ENCODE measurements at regions not wholly inside any gene's neighbourhood (a gene's known extent, or its start where the extent isn't known, plus 50 kb on each side); places are given as distances from the start of the nearest gene placed in this dataset.

DNA sequence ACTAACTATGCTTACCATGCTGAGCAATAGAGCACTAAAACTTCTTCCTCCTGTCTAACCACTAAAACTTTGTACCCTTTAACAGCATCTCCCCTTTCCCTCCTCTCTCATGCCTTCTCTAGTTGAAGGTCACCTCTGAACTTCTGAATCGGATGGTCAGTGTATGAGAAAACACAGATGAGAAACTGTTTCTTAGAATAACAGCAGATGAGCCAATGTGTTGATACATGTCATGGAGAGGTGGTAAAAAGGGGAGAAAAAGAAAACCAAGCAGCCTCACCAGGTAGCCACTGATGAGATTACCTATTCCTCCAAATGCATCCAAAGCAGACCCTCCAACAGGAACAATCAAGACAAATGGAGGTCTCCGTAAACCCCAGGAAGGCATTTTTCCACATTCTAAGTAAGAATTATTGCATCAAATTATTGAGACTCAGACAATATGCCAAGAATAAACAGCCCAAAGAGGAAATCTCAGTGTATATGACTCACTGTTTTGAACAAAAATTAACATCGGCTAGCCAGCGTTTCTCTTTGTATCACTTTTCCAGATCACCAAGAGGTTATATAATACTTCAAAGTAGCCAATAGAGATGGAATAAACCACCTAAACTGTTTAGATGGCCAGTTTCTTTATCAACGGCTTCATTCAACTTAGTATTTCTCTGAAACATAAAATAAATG lies 793.3 kb upstream of the SOX9 start:
- no peaks in the 10 kb centered on the region for H3K36me3 ChIP-seq (ENCODE audit: control insufficient read depth in 4 of 4, insufficient read depth in 3 of 4, low read depth in 1 of 4, low read length in 3 of 4)
- H3K4me1 ChIP-seq (ENCODE audit: control insufficient read depth in 4 of 4, insufficient read depth in 4 of 4, low read length in 3 of 4): no peaks in the 10 kb centered on the region
- H3K27me3 ChIP-seq (ENCODE audit: control insufficient read depth in 4 of 4, insufficient read depth in 4 of 4, low read length in 3 of 4): no peaks in the 10 kb centered on the region
- H3K4me3 ChIP-seq (ENCODE audit: low read depth in 1 of 3, low read length in 3 of 3): no peak overlapping the region
- DNase-seq (ENCODE audit: low spot score): no peak
- H3K9me3 ChIP-seq (ENCODE audit: control insufficient read depth in 4 of 4, low read length in 3 of 4): no peaks in the 10 kb centered on the region
- TF ChIP-seq SP1 (IDR thresholded peaks at IDR 0.05): no peak
- TF ChIP-seq EGR1 (IDR thresholded peaks at IDR 0.05; ENCODE audit: low read depth in 2 of 2): no peak
- TF ChIP-seq HNF4A (conservative IDR thresholded peaks at IDR 0.05): no peak
- no peak for TF ChIP-seq RXRA (IDR thresholded peaks at IDR 0.05)
- TF ChIP-seq HNF4G (IDR thresholded peaks at IDR 0.05): no peak
- no peak for TF ChIP-seq FOXA2 (IDR thresholded peaks at IDR 0.05)
- TF ChIP-seq, protein P1, sequence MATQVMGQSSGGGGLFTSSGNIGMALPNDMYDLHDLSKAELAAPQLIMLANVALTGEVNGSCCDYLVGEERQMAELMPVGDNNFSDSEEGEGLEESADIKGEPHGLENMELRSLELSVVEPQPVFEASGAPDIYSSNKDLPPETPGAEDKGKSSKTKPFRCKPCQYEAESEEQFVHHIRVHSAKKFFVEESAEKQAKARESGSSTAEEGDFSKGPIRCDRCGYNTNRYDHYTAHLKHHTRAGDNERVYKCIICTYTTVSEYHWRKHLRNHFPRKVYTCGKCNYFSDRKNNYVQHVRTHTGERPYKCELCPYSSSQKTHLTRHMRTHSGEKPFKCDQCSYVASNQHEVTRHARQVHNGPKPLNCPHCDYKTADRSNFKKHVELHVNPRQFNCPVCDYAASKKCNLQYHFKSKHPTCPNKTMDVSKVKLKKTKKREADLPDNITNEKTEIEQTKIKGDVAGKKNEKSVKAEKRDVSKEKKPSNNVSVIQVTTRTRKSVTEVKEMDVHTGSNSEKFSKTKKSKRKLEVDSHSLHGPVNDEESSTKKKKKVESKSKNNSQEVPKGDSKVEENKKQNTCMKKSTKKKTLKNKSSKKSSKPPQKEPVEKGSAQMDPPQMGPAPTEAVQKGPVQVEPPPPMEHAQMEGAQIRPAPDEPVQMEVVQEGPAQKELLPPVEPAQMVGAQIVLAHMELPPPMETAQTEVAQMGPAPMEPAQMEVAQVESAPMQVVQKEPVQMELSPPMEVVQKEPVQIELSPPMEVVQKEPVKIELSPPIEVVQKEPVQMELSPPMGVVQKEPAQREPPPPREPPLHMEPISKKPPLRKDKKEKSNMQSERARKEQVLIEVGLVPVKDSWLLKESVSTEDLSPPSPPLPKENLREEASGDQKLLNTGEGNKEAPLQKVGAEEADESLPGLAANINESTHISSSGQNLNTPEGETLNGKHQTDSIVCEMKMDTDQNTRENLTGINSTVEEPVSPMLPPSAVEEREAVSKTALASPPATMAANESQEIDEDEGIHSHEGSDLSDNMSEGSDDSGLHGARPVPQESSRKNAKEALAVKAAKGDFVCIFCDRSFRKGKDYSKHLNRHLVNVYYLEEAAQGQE (IDR thresholded peaks at IDR 0.05): no peak
- TF ChIP-seq YY1 (IDR thresholded peaks at IDR 0.05): no peak
- WGBS: 67% methylated on average over 5 of the region's 5 CpGs
- H3K27ac ChIP-seq (ENCODE audit: low read depth in 1 of 2, low read length in 2 of 2): no peak overlapping the region
- no peak overlapping the region for H3K9ac ChIP-seq (ENCODE audit: low read depth in 1 of 2, low read length in 2 of 2)

DNA sequence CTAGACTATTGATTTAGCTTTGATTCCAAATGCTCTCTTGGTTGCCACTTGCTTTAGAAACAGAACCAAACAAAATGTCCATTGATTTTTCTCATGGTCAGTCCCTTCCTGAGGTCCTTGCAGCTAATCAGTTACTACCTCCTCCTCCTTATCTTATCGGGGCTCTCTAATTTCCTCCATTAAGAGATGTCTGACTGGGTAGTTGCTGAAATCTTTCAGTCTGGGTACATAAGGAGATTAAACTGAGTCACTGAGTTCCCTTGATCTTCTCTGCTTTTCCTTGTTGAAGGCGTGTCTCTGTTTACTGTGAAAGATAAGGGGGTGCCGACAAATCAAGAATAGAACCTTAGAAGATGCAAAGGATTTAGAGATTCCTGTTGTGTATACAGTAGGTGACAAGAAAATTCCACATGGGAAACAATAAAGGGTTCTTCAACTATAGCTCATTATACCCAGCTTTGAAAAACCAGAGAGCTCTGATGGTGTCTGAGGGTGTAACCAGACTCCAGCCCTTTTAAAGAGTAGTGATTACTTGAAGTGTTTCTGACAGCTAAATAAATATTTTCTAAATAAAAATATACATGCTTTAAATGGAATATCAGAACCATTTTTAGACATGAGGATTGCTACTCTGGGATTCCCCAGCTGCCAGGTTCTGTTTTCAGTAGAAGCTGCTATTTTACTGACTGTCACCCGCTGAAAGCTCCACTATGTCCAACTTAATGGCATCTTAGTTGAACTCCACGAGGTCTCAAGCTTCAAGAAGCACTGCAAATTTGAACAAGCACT lies 791.3 kb upstream of the SOX9 start:
- no peak for DNase-seq (ENCODE audit: low spot score)
- TF ChIP-seq FOXA1 (IDR thresholded peaks at IDR 0.05): no peak
- TF ChIP-seq YY1 (IDR thresholded peaks at IDR 0.05): no peak
- TF ChIP-seq, protein P2, sequence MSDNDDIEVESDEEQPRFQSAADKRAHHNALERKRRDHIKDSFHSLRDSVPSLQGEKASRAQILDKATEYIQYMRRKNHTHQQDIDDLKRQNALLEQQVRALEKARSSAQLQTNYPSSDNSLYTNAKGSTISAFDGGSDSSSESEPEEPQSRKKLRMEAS (IDR thresholded peaks at IDR 0.05): no peak
- TF ChIP-seq HNF4G (IDR thresholded peaks at IDR 0.05): no peak
- TF ChIP-seq JUND (IDR thresholded peaks at IDR 0.05): no peak
- TF ChIP-seq GABPA (IDR thresholded peaks at IDR 0.05 in 1 of 2, conservative IDR thresholded peaks at IDR 0.05 in 1 of 2): no peak
- TF ChIP-seq, protein P1 (IDR thresholded peaks at IDR 0.05): no peak
- TF ChIP-seq, protein P3, sequence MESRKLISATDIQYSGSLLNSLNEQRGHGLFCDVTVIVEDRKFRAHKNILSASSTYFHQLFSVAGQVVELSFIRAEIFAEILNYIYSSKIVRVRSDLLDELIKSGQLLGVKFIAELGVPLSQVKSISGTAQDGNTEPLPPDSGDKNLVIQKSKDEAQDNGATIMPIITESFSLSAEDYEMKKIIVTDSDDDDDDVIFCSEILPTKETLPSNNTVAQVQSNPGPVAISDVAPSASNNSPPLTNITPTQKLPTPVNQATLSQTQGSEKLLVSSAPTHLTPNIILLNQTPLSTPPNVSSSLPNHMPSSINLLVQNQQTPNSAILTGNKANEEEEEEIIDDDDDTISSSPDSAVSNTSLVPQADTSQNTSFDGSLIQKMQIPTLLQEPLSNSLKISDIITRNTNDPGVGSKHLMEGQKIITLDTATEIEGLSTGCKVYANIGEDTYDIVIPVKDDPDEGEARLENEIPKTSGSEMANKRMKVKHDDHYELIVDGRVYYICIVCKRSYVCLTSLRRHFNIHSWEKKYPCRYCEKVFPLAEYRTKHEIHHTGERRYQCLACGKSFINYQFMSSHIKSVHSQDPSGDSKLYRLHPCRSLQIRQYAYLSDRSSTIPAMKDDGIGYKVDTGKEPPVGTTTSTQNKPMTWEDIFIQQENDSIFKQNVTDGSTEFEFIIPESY (IDR thresholded peaks at IDR 0.05): no peak
- no peak for TF ChIP-seq FOXA2 (IDR thresholded peaks at IDR 0.05)
- no peak for TF ChIP-seq RAD21 (IDR thresholded peaks at IDR 0.05)
- TF ChIP-seq RXRA (IDR thresholded peaks at IDR 0.05): no peak
- no peak for TF ChIP-seq HNF4A (conservative IDR thresholded peaks at IDR 0.05)
- TF ChIP-seq NR2F2 (IDR thresholded peaks at IDR 0.05): no peak
- no peaks in the 10 kb centered on the region for H3K9me3 ChIP-seq (ENCODE audit: control insufficient read depth in 4 of 4, low read length in 3 of 4)
- 29% methylated on average over 5 of the region's 5 CpGs for WGBS
- no peak overlapping the region for H3K27ac ChIP-seq (ENCODE audit: low read depth in 1 of 2, low read length in 2 of 2)
- H3K27me3 ChIP-seq (ENCODE audit: control insufficient read depth in 4 of 4, insufficient read depth in 4 of 4, low read length in 3 of 4): no peaks in the 10 kb centered on the region
- no peaks in the 10 kb centered on the region for H3K36me3 ChIP-seq (ENCODE audit: control insufficient read depth in 4 of 4, insufficient read depth in 3 of 4, low read depth in 1 of 4, low read length in 3 of 4)
- no peak overlapping the region for H3K4me3 ChIP-seq (ENCODE audit: low read depth in 1 of 3, low read length in 3 of 3)
- no peak overlapping the region for H3K9ac ChIP-seq (ENCODE audit: low read depth in 1 of 2, low read length in 2 of 2)
- H3K4me1 ChIP-seq (ENCODE audit: control insufficient read depth in 4 of 4, insufficient read depth in 4 of 4, low read length in 3 of 4): no peaks in the 10 kb centered on the region

Measured in liver (tissue), 7 donors.